ENCODE measurements at regions not wholly inside any gene's neighbourhood (a gene's known extent, or its start where the extent isn't known, plus 50 kb on each side); places are given as distances from the start of the nearest gene placed in this dataset.

DNA sequence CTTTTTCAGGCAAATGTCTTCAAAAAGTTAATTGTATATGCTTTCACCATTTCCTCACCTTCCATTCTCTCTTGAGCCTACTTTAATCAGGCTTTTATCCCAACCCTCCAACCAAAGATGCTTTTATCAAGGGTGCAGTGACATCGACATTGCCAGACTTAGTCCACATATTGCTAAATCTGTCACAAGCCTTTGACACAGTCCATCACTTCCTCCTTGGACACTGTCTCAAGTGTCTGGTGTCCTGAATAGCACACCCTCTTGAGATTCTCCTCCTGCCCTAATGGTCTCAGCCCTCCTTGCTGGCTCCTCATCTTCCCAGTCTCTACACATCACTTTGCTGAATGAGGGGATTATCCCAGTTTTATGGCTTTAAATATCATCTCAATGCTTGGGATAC is 147.5 kb upstream of the SLC39A10 start:
- intact Hi-C loops (cut with DNase I), result no loop called here
- H3K27ac ChIP-seq, result no peak overlapping the region
- ATAC-seq (no peak), FAIRE-seq (no peak), DNase-seq (no peak)
- no peaks in the 10 kb centered on the region for H3K9me3 ChIP-seq
- no peaks in the 10 kb centered on the region for H3K4me1 ChIP-seq
- H3K36me3 ChIP-seq, result no peaks in the 10 kb centered on the region
- no peak overlapping the region for H3K4me3 ChIP-seq
- 82 to 86% methylated on average over 1 of the region's 1 CpG for WGBS, 2 donors
- no peaks in the 10 kb centered on the region for H3K27me3 ChIP-seq
- TF ChIP-seq, protein P1, sequence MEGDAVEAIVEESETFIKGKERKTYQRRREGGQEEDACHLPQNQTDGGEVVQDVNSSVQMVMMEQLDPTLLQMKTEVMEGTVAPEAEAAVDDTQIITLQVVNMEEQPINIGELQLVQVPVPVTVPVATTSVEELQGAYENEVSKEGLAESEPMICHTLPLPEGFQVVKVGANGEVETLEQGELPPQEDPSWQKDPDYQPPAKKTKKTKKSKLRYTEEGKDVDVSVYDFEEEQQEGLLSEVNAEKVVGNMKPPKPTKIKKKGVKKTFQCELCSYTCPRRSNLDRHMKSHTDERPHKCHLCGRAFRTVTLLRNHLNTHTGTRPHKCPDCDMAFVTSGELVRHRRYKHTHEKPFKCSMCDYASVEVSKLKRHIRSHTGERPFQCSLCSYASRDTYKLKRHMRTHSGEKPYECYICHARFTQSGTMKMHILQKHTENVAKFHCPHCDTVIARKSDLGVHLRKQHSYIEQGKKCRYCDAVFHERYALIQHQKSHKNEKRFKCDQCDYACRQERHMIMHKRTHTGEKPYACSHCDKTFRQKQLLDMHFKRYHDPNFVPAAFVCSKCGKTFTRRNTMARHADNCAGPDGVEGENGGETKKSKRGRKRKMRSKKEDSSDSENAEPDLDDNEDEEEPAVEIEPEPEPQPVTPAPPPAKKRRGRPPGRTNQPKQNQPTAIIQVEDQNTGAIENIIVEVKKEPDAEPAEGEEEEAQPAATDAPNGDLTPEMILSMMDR (IDR thresholded peaks at IDR 0.05), result no peak

DNA sequence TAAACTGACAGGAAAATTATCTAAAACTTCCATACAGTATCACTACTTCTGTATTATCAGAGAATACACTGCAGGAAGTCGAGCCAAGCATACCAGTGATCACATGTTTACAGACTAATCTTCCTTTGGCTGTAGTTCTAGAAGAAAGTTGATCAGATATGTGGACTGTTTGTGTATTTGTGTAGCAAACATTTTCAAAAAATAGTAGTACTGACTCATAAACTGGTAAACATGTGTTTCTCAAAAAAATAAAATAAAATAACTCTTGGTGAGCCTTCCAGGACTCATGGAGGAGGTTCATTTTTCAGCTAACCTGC is 148.9 kb upstream of the SLC39A10 start:
- TF ChIP-seq, protein P1 (IDR thresholded peaks at IDR 0.05), result no peak
- H3K4me1 ChIP-seq, result peaks cover 0 to under 1% (median 0%) of the 10 kb centered on the region in 3 donors
- no peak overlapping the region for H3K4me3 ChIP-seq
- no peaks in the 10 kb centered on the region for H3K27me3 ChIP-seq
- no peak overlapping the region for H3K27ac ChIP-seq
- 59 to 71% methylated on average over 1 of the region's 1 CpG for WGBS, 2 donors
- ATAC-seq (no peak), DNase-seq (no peak), FAIRE-seq (no peak)
- intact Hi-C loops (cut with DNase I), result no loop called here
- H3K36me3 ChIP-seq, result no peaks in the 10 kb centered on the region
- H3K9me3 ChIP-seq, result no peaks in the 10 kb centered on the region

DNA sequence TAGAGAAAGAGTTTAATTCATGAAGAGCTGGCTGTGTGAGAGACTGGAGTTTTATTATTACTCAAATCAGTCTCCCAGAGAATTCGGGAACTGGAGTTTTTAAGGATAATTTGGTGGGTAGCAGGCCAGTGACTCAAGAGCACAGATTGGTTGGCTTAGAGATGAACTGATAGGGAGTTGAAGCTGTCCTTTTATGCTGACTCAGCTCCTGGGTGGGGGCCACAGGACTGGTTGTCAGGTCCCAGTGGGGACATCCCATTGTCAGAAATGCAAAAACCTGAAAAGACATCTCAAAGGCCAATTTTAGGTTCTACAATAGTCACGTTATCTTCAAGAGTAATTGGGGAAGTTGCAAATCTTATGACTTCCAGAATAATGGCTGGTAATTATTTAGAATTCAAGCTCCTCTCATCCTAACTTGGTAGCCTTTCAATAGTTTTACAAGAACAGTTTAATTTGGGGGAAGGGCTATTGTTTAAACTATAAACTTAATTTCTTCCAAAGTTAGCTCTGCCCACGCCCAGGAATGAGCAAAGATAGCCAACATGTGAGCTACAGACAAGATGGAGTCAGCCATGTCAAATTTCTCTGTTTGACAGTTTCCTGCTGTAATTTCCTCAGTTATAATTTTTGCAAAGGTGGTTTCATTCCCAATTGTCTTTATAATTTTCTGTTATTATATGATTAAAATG is 149.4 kb upstream of the SLC39A10 start:
- WGBS, 2 donors, result 86 to 94% methylated on average over 3 of the region's 3 CpGs
- no peak for FAIRE-seq

DNA sequence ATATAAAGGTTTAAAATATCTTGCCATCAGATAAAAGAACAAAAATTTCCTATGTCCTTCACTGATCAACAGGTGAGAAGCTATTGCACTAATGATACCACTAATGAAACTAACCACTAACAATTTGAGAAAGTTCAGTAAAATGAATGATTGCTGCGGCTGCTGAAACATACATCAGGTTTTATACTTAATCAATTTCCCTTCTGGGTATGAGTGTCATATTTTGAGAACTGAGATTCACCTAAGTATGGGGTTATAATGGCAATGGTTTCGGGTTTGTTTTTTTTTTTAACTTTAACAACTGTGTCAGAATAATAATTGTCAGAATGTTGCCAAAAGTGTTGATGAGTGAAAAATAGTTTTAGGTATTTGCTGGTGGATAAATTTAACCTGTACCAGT is 151.3 kb upstream of the SLC39A10 start:
- Histone ChIP-seq H3K4me3 (no peak overlapping the region), H3K4me1 (peaks cover 11 to 21% (median 17%) of the 10 kb centered on the region in 3 donors), H3K27me3 (no peaks in the 10 kb centered on the region), H3K9me3 (no peaks in the 10 kb centered on the region), H3K27ac (no peak overlapping the region), H3K36me3 (no peaks in the 10 kb centered on the region)
- intact Hi-C loops (cut with DNase I), result no loop called here
- WGBS, 2 donors, result 83 to 94% methylated on average over 2 of the region's 2 CpGs
- TF ChIP-seq, protein P1 (IDR thresholded peaks at IDR 0.05), result no peak
- no peak for ATAC-seq
- DNase-seq, result no peak
- FAIRE-seq, result no peak

More for the DNA sequence above, 149.4 kb upstream of the SLC39A10 start:
- H3K9me3 ChIP-seq, result no peaks in the 10 kb centered on the region
- intact Hi-C loops (cut with DNase I), result no loop called here
- ATAC-seq (no peak), DNase-seq (no peak)
- no peak overlapping the region for H3K4me3 ChIP-seq
- no peaks in the 10 kb centered on the region for H3K27me3 ChIP-seq
- TF ChIP-seq, protein P1 (IDR thresholded peaks at IDR 0.05), result no peak
- H3K36me3 ChIP-seq, result no peaks in the 10 kb centered on the region
- H3K27ac ChIP-seq, result no peak overlapping the region
- H3K4me1 ChIP-seq, result peaks cover under 1 to 6% (median 1%) of the 10 kb centered on the region in 3 donors

DNA sequence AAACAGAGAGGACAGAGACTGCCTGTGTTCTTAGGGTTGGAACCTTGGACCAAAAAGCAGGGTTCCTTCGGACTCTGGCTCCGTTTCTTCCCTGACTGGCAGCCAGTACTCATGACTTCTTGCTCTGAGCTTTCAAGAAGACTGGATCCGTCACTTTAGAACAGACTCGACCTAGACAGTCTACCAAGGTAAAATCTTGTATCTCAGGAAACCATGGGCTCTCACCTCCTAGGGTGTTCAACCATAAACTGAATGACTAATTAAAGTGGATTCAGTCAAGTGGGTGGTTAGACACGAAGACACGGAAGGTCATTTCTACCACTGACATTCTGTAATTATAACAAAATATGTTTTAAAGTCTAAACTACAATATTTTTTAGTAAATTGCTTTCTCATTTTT is 153.8 kb upstream of the SLC39A10 start:
- no peak for DNase-seq
- Histone ChIP-seq H3K4me1 (peaks cover 11 to 21% (median 17%) of the 10 kb centered on the region in 3 donors), H3K36me3 (no peaks in the 10 kb centered on the region), H3K9me3 (no peaks in the 10 kb centered on the region), H3K27me3 (no peaks in the 10 kb centered on the region), H3K27ac (no peak overlapping the region), H3K4me3 (no peak overlapping the region)
- WGBS, 2 donors, result 73 to 77% methylated on average over 6 of the region's 6 CpGs
- FAIRE-seq, result no peak
- TF ChIP-seq, protein P1 (IDR thresholded peaks at IDR 0.05), result no peak
- intact Hi-C loops (cut with DNase I), result no loop called here
- ATAC-seq, result no peak
